ENCODE measurements at regions not wholly inside any gene's neighbourhood (a gene's known extent, or its start where the extent isn't known, plus 50 kb on each side); places are given as distances from the start of the nearest gene placed in this dataset.
"Not testable (repeated sequence)": the region's sequence is repeated elsewhere in the genome, so short reads cannot be mapped to it uniquely, and the experiment has no call there.

DNA sequence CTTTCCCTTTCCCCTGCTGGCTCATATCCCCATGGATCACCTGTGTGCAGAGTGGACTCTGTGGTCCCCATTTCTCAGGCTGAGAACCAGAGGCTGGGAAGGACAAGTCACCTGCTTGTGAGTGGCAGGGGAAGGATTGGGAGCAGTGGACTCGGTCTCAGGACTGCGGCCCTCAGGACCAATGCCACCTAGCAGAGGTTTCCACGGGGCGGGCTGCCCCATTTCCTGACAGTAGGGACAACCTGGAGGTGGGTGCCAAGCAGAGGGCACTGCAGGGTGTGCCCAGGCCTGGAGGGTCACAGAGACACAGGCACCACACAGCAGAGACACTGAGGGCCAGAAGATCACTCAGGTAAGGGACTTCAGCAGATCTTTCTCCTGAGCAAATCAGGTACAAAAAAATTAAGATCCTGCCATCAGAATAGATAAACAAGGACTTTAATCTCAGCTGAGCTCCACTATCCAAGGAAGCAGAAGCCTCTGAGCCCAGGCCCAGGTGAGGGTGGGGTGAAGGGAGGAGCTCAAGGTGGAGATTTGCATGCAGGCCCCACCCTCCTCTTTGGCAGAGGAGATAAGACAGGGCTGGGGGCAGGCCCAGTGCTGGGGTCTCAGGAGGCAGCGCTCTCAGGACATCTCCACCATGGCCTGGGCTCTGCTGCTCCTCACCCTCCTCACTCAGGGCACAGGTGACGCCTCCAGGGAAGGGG is 113.8 kb downstream of the GGTLC2 start:
- not testable (repeated sequence) for DNase-seq (ENCODE audit: low spot score)

DNA sequence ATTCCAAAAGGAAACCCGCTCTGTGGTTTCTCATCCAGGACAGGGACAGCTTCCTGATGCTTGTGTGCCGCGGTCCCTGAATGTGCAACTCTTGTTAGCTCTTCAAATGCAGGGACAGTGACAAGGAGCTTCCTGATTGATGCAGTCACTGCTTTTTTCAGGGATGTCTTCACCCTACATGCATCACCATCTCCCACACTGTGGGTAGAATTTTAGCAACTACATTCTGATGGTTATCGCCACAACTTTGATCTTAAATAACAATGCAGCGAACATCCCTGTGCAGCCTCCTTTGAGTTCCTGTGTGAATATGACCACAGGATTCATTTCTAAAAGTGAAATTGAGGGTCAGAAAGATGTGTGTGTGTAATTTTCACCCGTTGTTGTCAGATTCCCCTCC is 115.0 kb downstream of the GGTLC2 start:
- no peak for DNase-seq (ENCODE audit: low spot score)

DNA sequence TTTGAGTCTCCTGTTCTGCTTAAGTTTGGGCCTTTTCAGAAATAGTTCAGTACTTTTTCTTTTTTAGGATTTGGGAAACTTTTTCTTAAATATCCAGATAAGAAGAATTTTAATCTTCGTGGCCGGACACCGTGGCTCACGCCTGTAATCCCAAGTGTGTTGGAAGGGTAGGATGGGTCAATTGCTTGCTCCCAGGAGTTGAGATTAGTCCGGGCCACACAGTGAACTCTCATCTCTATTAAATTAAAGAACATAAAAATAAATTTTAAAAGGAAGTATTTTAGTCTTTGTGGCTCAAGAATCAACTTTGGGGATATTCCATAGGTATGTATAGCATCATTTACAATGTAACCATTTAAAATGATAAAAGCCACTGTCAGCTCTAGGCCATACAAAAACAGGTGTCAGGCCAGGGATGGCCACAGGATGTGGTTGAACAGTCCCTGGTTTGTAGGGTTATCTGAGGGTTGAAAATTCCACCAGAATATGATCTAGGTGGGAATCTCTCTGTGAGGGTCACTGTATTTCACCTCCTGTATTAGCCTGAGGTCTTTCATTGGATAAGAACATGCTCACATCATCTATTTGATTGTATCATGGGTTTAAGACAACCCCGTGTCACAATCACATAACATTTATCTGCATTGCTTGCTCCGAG is 115.6 kb downstream of the GGTLC2 start:
- DNase-seq (ENCODE audit: low spot score) = no peak

DNA sequence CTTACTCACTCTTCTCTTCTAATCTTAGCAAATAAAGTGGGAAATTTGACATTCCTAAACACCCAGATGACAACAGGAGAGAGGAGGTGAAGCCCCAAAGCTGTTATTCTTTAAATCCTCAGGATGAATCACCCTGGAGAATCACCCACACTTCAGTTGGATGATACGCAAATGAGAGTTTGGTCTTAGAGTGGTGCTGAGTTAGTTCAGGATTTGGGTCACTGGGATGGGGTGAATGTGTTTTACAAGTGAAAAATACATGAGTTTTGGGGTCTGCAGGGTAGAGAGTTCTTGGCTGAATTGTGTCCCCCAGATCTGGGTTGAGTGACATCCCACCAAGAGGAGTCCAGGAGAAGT is 117.2 kb downstream of the GGTLC2 start:
- DNase-seq (ENCODE audit: low spot score) = no peak

DNA sequence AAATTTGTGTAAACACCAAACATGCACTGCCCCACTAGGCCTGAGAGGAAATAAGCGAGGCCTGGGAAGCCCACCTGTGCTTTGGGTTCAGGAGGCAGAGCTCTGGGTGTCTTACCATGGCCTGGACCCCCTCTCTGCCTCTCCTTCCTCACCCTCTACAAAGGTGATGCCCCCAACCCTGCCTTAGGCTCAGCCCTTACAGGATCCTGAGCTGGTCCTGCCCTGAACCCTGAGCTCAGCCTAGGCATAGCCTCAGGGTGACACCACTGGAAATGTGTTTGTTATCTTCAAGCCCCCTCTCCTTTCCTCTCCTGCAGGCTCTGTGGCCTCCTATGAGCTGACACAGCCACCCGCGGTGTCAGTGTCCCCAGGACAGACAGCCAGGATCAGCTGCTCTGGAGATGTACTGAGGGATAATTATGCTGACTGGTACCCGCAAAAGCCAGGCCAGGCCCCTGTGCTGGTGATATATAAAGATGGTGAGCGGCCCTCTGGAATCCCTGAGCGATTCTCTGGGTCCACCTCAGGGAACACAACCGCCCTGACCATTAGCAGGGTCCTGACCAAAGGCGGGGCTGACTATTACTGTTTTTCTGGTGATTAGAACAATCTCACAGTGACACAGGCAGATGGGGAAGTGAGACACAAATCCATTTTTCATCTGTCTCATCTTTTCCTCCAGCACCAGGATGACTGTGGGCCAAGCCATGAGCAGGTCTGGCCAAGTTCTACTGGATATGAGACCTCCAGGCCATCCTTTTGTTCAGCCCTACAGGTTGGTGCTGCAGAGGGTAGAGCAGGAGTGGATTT is 117.8 kb downstream of the GGTLC2 start:
- no peak for DNase-seq (ENCODE audit: low spot score)

DNA sequence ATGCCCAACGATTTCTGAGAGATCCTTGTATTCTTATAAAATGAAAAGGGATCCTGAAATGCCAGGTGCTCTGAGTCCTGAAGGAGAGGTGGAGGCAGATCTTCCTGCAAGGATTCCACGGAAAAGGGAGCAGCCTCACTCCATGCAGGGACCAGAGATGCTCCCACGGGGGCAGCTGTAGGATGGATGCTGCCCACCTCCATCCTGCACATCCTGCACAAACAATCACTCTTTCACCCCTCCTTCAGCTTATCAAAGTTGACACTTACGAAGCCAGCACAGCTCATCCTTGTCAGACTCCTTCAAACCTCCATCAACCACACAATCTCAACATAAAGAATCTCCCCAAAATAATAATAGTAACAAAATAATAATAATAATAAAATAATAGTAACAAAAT is 119.1 kb downstream of the GGTLC2 start:
- DNase-seq (ENCODE audit: low spot score) = no peak

DNA sequence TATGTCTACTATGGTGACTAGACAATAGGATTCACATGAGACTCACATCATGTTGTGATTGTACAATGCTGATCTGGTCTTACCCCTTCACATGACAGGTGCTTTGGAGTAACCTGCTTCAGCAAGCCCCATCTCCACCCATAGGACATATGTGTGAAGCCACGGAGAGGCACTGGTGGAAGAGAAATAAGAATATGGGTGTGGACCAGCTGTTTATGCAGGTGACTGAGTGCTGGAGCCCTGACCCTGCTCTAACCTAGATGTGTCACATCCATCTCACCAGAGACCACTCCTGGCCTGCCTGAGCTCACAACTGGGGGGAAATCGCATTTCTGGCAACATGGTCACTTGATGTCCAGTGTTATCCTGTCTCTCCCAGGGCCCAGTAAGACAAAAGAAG is 119.7 kb downstream of the GGTLC2 start:
- DNase-seq (ENCODE audit: low spot score) = no peak

DNA sequence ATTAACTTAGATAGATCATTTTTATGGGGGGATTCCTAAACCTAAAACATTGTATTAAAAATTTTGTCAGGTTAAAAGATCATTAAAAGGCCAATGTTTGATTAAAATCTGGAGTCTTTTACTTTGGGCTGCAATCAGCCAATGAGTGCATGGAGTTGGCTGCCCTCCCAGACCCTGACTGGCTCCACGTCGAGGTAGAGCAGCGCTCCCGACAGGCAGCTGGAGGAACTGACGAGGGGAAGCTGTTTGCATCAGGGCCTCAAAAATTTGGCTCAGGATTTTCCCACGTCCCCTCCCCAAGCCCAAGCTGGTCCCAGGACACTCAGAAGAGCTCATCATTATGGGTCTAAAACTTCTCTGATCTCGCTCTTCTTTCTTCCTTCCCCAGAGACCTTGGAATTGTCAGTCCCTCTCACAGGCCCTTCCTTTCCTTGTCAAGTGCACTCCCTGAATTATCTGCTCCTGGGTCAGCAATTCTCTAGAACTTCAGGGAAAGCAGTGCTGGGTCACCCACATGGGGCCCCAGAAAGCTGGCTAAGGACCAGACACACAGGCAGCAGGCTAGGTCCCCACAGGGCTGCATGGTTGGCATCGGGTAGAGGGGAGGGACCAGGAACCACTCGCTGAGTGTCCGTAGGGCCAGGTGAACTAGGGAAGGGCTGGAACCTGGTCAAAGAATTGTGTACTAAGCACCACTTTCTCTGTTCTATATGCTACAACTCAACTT is 119.6 kb upstream of the IGLL5 start:
- DNase-seq (ENCODE audit: low spot score) = no peak

DNA sequence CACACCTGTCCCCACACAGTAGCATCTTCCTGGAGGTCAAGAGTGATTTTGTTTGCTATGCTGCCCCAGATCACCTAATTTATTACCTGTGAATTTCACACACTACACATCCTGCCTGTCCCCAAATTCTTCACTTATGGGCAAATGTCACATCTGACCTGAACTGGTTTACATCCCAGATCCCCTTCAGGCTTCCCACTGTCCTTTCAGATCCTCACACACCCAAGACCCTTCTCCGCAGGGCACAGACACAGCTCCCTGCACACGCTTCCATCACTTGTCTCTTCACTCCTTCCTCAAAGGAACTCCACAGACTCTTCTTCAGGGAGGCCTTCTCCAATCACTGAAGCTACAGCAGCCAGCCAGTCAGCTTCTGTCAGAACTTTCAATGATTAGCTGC is 118.7 kb upstream of the IGLL5 start:
- no peak for DNase-seq (ENCODE audit: low spot score)

DNA sequence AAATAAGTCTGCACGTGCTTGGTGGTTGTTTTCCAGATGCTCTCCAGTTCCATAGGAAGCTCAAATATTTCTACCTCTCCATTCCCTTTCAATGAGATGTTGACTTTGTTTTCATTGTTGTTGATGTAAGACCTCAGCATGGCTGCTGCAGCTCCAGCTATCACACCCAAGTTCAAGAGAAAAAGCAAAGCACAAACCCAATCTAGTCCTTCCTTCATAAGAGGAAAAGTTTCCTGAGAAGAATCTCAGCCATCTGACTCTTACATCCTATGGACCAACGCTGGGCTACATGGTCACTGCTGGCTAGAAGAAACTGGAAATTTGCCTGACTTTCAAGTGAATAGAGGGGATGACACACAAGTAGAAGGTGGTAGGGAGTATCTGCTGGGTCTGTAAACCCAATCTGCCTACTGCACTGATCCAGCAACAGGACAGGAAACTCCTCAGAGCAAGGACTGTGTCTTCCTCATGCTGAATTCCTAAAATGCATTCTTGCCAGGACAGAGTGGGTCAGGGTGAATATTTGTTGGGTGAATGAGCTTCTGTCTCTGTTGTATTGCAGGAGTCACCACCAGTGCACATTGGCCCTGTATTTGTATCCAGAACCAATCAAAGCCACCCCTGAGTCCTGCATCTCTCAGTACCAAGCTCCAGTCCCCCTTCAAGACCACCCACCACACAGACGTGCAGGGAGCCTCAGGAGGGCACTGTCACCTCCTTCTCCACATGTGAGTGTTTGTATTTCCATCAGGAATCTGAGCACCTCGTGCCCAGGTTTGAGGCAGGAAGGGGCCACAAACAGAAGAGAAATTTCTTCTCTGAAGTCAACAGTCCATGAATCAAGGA is 118.0 kb upstream of the IGLL5 start:
- no peak for DNase-seq (ENCODE audit: low spot score)

DNA sequence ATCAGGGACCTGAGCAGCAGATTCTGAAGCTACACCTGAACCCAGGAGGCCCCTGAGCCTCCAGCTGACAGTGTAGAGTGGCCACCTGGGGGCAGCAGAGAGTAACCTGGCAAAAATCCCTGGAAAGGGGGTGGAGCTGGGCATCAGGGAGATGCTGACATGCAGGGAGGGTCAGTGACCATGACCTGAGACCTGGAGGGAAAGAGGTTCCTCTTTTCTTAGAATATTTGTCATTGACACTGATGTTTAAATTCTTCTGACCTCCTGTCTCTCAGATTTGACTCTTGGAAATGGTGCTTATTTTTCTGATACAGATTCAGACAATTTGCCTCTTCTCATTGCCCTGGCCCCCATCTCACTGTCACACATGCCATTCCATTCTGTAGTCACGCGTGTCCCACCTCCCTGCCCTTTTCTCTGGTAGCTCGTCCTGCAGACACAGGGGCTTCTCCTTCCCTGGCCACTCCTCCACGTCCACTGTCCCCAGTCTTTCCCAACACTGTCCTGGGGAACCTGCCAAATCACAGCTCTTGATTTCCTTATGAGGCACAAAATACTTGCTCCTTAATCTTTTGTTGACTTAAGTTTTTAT is 117.2 kb upstream of the IGLL5 start:
- peak; percentile 66 for DNase-seq (ENCODE audit: low spot score)

DNA sequence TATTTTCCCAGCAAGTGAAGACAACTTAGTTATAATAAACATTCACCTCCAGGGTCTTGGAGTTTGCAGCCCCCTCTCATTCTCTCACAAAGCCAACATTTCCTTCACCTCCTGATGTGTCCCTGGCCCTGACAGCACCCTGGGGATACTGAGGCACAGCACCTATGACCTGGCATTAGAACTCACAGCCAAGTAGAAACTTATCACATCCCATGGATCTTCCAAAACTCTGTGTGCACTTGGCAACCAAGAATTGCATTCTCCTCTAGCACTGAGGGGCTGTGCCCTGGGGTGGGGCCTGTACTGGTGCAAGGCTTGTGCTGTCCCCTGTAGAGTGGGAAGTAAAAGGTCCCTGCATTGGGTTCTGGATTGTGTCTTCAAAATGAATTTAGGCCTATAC is 116.7 kb upstream of the IGLL5 start:
- no peak for DNase-seq (ENCODE audit: low spot score)

DNA sequence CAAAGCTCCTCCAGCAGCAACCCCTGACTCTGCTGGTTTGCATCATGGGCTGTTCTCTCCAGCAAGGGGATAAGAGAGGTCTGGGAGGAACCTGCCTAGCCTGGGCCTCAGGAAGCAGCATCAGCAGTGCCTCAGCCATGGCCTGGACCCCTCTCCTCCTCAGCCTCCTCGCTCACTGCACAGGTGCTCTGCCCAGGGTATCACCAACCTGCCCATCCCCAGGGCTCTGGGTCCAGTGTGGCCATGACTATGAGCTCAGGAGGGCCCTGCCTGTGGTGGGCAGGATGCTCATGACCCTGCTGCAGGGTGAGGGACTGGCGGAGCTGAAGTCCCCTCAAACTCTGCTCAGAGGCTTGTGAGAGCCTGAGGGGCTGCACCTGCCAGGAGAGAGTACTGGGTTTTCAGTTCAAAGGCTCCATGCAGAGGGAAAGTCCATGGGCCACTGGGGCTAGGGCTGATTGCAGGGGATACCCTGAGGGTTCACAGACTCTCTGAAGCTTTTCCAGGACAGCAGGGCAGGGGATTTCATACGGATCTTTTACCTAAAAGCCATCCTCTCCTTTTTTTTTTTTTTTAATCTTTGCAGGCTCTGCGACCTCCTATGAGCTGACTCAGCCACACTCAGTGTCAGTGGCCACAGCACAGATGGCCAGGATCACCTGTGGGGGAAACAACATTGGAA is 115.8 kb upstream of the IGLL5 start:
- no peak for DNase-seq (ENCODE audit: low spot score)

DNA sequence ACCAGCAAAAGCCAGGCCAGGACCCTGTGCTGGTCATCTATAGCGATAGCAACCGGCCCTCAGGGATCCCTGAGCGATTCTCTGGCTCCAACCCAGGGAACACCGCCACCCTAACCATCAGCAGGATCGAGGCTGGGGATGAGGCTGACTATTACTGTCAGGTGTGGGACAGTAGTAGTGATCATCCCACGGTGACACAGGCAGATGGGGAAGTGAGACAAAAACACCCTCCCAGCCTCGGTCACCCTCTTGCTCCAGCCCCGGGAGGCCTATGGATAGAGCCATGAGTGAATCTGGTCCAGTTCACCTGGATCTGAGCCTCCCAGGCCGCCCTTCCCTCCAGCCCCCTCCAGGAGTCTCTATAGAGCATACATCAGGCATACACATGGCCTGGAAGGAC is 115.2 kb upstream of the IGLL5 start:
- no peak for DNase-seq (ENCODE audit: low spot score)

DNA sequence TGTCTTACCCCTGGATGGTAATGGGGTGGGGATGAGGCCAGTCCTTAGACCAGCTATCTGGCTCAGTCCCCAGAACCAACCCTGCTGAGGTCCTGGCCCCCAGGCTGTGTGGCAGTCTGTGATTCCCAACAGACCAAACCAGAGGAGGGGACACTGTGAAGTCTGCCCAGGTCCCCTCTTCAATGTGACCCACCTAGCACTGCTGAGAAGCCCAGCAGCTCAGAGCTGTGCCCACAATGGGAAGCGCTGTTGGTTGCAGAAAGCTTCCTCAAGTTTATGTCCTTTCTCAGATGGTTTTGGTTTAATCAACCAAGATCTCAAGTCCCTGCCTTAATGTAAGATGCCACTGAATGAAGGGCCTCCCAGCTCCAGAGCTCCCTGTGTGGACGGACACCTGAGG is 114.7 kb upstream of the IGLL5 start:
- no peak for DNase-seq (ENCODE audit: low spot score)

DNA sequence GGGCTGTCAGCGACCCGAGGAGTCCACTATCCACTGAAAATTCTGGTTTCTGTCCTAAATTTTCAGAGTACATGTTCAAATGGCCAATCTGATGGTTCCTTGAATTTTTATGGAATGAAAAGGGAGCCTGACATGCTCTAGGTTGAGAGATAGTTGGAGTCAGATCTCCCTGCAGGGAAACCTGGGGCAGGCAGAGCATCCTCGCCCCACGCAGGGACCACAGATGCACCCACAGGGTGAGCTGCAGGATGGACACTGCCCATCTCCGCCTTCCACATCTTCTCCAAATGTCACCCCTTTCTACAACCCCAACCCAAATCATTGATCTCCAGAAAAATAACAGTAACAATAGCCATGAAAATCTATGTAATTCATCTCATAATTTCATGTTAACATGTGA is 114.2 kb upstream of the IGLL5 start:
- DNase-seq (ENCODE audit: low spot score) = no peak

DNA sequence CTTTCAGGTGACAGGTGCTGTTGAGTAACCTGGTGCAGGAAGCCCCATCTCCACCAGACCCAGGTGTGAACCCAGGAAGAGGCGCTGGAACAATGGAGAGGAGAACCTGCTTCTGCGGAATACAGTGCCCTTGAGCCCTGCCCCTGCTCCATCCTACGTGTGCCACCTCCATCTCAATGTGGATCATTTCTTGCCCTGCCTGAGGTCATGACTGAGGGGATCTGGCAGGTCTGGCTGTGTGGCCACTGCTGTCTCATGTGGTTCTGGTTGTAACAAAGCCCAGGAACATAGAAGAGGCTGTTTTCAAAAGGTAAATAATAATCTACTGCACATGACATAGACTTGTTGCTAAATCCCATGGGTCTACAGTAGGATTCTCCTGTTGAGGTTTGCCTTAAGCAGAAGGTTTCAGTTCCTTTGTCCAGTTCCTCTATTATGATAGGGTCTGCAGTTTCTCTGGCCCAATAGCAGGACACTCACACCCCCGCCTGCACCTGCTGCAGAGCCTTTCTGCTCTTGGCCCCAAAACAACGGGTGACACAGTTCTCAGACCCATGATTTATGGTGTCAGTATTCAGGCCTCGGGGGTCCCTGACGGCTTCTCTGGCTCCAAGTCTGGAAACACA is 113.5 kb upstream of the IGLL5 start:
- no peak for DNase-seq (ENCODE audit: low spot score)

DNA sequence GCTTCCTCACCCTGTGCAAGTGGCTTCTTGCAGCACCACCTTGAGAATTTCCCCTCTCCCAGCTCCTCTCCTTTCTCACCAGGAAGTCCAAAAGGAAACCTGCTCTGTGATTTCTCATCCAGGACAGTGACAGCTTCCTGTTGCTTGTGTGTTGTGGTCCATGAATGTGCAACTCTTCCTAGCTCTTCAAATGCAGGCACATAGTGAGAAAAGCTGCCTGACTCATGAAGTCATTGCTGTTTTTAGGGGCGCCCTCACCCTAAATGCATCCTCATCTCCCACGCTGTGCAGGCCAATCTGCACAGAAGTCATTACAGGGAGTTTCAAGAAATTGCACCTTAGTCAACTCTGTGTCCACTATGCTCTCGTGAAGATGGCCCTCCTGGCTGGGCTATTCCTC is 112.9 kb upstream of the IGLL5 start:
- DNase-seq (ENCODE audit: low spot score) = not testable (repeated sequence)

DNA sequence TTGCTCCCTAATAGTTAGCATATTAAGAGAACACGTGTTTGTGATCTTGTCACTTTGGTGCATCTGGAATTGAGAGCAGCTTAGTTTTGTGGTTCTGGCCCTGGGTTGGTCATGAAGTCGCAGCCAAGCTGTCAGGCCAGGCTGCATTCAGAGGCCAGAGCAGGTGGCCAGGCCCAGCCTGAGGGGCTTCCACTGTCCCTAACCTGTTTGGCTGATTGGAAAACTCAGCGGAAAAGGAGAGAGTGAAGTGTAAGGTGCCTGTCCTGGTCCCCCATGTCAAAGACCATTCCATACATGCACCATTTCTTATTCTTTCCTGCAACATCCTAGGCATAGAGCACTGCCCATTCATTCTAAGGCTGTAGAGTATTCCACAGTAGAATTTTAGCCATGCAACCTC is 111.5 kb upstream of the IGLL5 start:
- DNase-seq (ENCODE audit: low spot score) = no peak

DNA sequence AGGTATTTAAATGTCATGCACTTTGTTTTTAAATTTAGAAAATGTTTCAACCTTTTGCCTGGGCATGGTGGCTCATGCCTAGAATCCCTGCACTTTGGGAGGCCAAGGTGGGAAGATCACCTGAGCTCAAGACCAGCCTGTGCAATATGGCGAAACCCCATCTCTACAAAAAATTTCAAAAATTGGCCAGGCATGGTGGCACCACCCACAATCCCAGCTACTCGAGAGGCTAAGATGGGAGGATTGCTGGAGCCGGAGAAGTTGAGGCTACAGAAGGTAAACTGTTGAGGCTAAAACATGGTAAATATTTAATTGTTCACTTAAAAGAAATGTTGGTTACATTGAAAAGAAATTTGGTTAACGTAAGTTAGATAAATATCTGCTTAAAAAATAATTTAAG is 108.4 kb upstream of the IGLL5 start:
- no peak for DNase-seq (ENCODE audit: low spot score)

Data from D341Med (cell line).